ENCODE measurements at regions not wholly inside any gene's neighbourhood (a gene's known extent, or its start where the extent isn't known, plus 50 kb on each side); places are given as distances from the start of the nearest gene placed in this dataset.

DNA sequence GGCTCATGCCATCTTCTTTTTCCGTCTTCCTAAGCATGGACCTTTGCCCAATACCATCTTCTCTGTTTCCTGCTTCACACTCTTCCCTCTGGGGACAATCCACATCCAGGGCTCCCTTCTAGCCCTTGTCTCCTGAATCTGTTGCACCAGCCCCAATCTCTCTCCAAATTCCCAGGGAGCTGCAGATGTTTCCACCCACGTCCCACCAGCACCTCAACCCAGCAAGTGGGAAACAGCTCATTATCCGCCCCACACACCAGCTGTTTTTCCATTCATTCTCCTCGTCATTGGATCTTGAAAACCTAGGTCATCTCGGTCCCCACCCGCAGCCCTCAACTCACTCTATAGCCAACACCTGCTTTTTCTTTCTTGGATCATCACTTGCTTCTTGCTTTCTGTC is 185.0 kb upstream of the CDYL start:
- no peak for DNase-seq (ENCODE audit: low read depth in 1 of 2, low spot score in 1 of 2)

DNA sequence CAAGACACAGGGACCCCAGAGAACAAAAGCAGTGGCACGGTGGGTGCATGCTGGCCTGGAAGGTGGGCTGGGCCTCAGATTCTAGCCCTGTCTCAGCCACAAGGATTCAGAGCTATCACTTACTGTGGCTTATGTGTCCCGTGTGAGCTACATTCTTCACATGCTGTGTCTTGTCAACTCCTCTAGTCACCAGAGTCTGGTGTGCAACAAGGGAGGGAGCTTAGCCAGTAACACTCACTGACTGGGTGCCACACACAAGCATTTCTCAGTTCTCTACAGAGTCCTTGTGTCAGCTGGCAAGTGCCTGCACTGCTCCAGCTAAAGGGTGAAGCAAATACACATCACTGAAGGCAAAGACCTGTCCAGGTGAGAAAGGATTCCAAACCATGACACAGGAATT is 186.9 kb upstream of the CDYL start:
- no peak for DNase-seq (ENCODE audit: low read depth in 1 of 2, low spot score in 1 of 2)

DNA sequence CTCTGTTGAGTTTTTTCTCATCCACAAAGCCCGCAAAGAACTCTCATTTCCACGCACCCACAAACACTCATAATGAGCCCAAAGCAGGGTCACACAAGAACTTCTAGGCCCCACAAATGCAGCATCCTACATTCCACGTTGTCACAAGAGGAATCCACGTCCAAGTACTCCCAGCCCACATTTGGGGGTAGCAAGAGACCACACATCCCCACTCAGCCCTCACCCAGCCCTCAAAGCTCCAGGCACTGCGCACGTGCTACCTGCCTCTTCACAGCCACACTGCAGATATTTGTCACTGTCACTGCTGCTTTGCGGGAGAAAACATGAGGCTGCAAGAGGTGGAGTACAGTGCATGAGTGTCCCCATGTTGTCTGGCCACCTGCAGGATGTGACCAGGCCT is 187.6 kb upstream of the CDYL start:
- DNase-seq (ENCODE audit: low read depth in 1 of 2, low spot score in 1 of 2), result no peak

DNA sequence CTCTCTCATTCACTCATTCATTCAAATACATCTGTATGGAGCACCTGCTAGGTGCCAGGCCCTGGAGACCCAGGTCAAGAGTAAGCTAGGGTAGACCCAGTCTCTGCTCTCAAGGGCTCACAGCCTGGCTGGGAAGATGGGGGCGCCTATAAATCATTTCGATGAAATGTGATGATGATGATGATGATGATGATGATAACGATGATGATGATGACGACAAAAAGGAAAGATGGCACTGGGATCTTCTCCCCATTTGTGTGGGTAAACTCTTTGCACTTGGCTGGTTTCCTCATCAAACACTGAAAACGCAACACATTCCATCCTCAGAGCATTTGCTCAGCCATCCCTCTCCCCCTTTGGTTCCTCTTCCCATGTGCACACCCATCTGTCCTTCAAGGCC is 188.0 kb upstream of the CDYL start:
- no peak for DNase-seq (ENCODE audit: low read depth in 1 of 2, low spot score in 1 of 2)

DNA sequence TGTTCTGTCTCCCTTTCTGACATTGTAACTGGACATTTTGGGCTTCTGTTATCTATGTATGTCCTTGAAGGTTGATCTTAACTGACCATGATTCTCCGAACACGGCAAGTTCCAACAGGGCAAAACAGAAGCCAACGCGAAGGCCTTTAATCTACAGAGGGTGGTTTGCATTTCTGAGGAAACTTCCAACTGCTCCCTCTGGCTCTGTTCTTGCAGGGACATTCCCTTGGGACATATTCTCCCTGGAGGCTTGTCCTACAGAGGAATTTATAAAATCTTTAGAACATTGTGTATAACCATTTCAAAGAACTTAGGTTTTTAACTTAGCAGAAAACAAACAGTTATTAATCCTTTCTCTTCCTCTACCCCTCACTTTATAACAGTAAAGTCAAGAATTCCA is 189.0 kb upstream of the CDYL start:
- DNase-seq (ENCODE audit: low read depth in 1 of 2, low spot score in 1 of 2), result no peak

DNA sequence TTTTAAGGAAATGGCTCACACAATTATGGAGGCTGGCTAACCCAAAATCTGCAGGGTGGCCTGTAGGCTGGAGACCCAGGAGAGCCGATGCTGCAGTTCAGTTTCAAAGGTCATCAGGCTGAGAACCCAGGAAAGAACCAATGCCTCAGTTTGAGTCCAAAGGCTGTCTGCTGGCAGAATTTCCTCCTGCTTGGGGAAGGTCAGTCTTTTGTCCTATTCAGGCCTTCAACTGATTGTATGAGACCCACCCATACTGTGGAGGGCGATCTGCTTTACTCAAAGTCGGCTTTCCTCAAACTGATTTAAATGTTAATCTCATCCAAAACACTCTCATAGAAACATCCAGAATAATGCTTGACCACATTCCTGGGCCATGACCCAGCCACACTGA is 189.7 kb upstream of the CDYL start:
- DNase-seq (ENCODE audit: low read depth in 1 of 2, low spot score in 1 of 2), result no peak

DNA sequence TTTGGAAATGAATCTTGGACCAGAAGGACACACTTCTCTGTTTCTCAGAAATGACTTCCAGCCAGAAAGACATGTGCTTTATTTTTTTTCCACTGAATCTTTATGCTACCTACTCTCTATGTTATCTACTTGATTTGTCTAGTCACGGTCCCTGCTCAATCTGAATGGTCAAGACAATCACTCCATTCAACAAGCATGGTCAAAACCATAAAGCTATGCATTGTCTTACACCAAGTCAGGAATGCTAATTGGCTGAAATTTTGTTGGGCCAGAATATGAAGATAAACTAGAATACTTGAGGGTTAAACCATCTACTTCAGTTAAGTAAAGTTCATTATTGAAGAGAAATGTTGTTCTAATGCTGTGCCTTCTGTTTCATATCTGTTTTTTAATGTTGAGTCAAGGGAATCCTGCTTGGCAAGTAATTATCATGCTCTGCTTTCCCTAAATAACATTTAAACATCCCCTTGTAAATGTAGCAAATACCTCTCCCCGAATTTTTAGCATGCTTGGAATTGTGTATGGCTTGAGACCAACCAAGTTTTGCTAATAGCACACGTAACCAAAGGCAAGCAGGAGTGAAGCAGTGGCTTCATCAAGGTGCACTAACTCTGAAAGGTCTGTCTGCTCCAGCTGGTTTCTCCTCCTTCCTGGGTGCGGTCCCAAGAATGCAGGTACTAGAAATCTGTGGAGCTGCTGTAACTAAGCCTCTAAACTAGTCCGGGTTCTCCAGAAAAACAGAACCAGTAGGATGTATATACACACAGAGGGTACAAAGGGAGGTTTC is 190.3 kb upstream of the CDYL start:
- no peak for DNase-seq (ENCODE audit: low read depth in 1 of 2, low spot score in 1 of 2)

DNA sequence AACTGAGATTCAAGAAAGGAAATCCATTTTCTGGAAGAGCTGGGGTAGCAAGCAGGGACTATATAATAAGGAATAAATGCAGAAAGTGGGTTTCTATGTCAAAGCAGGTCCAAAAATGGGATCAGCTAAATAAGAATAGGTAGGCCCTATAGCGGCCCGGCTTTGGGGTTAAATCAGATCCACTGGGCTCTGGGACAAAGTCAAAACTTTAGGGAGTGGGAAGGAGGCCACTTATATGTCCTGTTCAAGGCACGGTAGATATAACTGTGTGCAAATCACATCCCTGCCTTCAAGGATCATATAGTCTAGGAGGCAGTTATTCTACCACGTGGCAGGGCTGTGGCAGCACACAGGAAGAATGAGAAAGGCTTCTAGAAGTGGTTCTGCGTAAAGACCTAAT is 191.4 kb upstream of the CDYL start:
- no peak for DNase-seq (ENCODE audit: low read depth in 1 of 2, low spot score in 1 of 2)

DNA sequence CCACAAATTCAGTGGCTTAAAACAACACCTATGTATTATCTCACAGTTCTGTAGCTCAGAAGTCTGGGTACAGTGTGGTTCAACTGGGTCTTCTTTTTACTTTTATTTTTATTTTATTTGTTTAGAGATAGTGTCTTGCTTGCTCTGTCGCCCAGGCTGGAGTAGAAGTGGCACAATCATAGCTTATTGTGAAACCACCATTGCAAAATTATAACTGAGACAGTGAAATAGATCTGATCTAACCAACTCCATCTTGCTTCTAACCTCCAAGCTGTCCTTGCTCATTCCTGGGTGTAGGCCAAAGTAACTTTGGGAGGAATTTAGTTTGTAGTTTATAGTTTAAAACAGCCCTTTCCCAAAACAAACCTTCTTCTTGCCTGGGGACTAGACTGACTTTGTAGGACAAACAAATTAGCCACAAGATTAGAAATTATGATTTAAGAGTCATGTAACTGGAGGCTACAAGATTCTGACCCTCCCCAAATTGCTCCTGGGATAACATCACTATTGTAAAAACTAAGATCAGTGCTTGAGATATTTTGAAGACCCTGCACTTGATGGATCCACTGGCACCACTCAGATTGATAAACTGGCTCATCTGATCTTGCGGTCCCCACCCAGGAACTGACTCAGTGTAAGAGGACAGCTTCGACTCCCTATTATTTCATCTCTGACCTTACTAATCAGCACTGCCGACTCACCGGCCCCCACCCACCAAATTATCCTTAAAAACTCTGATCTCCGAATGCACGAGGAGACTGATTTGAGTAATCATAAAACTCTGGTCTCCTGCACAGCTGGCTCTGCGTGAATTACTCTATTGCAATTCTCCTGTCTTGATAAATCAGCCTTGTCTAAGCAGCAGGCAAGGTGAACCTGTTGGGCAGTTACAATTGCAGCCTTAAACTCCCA is 193.4 kb upstream of the CDYL start:
- DNase-seq (ENCODE audit: low read depth in 1 of 2, low spot score in 1 of 2), result no peak

DNA sequence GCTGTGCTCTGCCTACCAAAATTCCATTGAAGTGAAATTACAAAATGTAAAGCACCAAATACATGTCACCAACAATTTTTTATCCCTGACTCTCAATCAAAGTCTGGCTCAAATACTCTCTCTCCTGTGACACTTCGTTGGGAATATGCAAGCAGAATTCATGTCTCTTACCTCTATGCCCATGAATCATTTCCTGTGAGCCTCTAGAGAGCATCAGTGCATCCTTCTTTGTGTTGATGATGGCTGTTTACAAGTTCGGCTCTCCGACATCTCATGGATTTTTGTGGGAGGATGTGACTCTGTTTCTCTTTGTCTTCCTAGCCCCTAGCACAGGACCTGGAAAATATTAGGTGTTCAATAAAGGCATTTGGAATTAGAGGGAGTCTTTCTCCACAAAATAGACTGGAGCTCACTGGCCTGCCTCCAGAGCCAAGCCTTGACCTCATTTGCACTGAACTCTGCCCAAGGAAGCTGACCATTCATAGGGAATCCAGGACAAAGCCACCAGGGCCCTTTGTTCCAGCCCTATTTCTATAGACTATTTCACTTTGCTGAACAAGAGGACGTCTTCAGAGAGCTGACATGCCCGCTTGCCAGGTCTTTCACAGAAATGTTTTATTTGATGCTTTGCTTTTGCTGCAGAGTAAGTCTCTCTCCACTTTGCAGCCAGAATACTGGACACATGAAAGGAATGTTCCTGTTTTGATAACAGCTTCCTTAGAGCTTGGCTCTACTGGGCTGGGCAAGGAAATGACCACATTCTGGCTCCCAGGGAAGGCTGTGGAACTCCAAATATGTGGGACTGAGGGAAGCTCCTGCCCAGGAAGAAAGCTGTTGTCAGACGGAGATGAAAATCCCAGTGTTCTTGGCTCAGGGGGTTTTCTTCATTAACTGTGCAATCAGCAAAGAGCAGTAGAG is 194.5 kb upstream of the CDYL start:
- no peak for DNase-seq (ENCODE audit: low read depth in 1 of 2, low spot score in 1 of 2)

DNA sequence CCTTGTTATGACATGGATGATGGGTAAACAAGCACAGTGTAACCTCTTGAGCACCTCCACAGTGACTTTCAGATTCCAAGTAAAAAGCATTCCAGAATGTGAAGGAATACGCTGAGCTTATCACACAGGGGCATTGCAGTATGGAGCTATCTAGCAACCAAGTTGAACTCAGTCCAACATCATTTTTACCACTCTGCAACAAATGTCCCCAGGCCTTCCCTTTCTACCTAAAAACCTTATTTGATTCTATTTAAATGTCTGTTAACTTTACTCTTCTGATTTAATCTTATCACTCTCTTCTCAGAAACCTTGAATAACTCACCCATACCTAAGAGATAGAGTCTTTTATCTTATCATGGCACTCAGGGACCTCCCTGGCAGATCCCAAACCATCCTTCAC is 195.8 kb upstream of the CDYL start:
- DNase-seq (ENCODE audit: low read depth in 1 of 2, low spot score in 1 of 2), result no peak

DNA sequence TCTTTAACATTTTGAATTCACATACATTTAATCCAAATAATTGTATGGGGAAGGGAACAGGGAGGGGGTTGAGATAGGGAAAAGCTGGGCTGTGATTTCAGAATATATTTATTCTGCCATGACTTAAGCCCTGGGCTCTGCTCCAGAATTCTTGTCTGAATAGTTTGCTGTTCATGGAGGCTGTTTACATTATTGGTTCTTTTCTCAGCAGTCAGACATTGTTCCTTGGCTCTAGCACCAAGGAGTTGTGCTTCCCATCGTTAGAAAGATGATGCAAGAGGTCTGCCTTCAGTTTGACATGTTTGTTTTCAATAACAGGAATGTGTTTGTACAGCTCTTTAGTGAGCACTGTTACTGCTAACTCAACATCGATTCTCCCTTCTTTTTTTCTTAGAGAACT is 198.8 kb upstream of the CDYL start:
- DNase-seq (ENCODE audit: low read depth in 1 of 2, low spot score in 1 of 2), result no peak

DNA sequence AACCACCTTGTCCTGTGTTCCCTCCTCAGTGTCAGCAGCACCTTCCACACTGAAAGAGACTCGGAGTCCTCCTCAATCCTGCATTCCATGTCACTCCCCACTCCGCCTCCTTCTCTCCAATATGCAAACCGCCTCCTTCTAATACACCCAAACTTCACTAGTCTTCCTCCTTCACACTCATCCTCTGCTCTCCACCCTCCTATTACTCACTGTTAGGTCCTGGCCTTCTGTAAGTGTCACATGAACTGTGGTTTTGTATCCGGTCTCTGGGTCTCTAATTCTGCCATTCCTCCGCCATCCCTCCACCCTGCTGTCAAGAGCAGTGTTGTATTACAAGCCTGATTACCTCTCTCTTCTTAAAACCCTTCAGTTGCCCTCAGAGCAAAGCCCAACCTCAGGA is 200.5 kb upstream of the CDYL start:
- no peak for DNase-seq (ENCODE audit: low read depth in 1 of 2, low spot score in 1 of 2)

DNA sequence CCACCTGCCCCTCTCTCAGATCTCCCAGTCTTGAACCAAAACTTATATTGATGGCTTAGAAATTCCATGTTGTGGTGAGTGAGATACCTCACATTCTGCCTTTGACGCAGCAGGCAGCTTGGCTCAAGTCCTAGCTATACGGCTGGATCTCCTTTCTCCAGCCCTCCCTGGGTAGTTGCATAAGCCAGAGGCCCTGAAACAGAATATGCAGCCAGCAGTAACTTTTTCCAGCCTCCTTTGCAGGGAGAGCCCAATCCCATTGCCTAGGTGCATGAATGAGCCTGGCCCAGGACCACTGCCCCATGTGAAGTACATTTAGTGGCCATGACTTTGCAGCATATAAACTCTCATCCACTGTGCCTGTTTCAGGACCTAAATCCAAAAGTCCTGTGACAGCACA is 202.2 kb upstream of the CDYL start:
- no peak for DNase-seq (ENCODE audit: low read depth in 1 of 2, low spot score in 1 of 2)

DNA sequence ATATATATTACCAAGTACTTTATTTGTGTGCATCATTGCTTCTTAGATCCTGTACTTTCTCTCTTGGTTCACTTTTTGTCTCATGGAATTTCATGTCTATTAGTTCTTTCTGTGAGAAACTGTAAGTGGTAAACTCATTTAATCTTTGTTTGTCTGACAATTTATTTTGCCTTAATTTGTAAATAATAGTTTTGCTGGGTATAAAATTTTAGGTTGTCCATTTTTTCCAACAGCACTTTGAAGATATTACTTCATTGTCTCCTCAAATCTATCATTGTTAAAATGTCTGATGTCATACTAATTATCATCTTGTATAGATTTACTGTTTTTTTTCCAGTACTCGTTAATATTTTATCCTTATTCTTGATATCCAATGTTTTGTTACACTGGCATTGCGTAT is 205.2 kb upstream of the CDYL start:
- DNase-seq (ENCODE audit: low read depth in 1 of 2, low spot score in 1 of 2), result no peak

DNA sequence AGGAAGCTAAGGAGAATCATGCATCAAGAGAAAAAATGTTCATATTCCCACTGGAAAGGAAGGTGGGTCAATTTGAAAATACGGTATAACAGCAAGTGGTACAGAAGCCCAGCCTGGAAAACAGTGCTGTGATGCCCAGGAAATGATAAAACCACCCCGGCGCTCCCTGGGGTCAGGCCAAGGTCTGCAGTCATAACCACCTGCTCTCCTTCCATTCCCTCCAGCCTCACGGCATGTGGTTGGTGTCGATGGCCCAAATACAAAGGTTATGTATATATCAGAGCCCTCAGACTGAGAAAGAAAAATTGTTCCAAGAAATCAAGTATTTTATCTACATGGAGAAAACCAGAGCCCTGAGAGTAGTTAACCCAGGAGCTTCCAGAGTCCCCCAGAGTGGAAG is 208.1 kb upstream of the CDYL start:
- DNase-seq (ENCODE audit: low read depth in 1 of 2, low spot score in 1 of 2), result no peak

DNA sequence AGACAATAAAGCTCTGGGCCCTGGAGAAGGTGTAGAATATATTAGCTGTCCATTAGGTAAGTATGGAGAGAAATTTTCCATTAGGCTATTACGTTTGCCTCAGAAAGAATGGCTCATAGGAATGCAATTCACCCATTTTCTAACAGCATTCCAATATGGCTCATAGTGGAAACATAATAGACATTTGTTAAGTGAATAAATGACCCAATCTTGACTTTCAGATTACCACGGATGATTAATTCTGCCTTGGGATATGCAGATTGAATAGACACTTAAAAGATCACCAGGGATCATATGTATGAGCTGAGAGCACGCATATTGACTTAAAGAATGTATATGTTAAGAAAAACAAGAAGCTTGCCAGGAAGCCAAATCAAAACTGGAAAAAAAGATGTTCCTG is 209.1 kb upstream of the CDYL start:
- no peak for DNase-seq (ENCODE audit: low read depth in 1 of 2, low spot score in 1 of 2)

DNA sequence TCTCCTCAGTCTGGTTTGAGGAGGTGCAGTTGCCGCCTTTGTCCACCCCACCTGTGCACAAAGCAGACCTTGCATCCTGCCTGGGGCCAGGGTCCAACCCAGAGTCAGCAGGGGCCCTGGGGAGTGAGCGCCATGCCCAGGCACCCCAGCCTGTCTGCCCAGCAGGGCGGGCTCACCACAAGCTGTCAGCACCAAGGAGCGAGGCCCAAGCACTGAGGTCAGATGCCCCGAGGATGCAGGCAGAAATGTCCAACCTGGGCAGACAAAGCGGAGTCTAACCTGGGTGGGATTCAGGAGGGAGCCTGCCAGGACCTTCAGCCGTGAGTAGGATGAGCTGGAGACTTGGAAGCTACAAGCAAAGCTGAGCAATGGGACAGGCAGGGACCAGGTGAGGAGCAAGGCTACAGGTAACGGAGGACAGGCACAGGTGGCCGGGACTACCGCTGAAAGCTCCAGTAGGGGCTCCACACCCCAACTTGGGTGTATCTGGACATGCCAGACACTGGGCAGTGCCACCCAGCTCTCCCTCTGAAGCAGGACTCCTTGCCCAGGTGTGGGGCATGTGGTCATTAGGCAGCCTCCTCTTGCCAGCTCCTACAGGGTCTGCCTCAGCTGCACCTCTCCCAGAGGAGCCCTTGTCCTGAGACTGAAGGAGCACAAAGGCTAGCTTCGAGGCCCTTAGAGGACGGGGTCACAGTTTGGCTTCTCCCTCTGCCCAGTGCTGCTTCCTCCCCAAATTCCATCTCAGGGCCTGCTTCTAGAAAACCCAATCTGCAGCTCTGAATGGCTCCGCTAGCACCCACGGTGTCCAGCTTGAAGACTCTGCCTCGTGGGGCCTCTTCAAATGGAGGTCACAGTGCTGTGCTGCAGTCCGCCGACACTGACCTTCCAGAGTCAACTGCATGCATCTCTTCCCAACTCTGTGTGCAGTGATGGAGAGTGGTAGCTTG is 210.6 kb upstream of the CDYL start:
- DNase-seq (ENCODE audit: low read depth in 1 of 2, low spot score in 1 of 2), result no peak

DNA sequence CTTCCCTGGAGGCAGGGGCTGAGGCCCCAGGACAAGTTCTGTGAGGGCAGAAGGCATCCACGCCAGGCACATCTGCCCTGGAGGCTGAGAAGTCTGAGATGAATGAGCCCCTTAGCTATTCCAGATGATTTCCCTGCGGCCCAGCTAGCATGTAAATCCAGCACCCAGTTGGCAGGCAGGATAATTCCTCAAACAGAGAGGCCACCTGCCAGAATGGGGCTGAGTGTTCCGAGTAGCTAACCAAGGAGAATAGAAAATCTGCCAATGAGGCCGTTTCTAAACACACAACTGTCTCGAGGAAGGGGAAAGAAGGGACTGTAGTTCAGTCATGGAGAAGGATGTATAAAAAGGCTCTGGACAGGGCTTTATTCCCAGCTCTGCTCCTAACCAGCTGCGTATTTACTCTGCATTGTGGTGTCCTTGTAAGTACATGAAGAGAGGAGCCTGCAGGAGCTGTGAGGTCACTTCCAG is 211.4 kb upstream of the CDYL start:
- DNase-seq (ENCODE audit: low read depth in 1 of 2, low spot score in 1 of 2), result no peak

DNA sequence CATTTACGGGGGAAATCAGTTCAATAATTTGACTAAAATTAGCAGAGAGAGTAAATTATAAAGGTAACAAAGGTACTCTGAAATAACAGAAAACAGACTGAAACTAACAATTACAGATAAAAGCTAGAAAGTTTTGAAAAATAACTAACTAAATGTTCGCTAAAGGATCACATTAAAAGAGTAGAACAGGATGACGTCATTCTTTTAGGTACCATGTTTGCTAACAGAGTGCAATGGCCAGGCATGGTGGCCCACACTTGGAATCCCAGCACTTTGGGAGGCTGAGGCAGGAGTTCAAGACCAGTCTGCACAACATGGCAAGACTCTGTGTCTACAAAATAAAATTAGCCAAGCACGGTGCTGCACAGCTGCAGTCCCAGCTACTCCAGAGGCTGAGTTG is 212.3 kb upstream of the CDYL start:
- DNase-seq (ENCODE audit: low read depth in 1 of 2, low spot score in 1 of 2), result no peak
